H1 (cell line): ENCODE measurements at regions not wholly inside any gene's neighbourhood (a gene's known extent, or its start where the extent isn't known, plus 50 kb on each side); places are given as distances from the start of the nearest gene placed in this dataset.

Experiments
- CTCF ChIA-PET: fragments of 300-600 bp; sonication (Branson Sonifier 250); formaldehyde crosslinking; loops from one replicate; lab custom pipeline; 2021; ENCODE audit not compliant: partially characterized antibody; lab: Charles Lee
- POLR2A ChIA-PET: fragments of 300-600 bp; sonication (Branson Sonifier 250); formaldehyde crosslinking; loops from one replicate; lab custom pipeline; 2021; ENCODE audit warnings: inconsistent platforms; ENCODE audit not compliant: partially characterized antibody; lab: Charles Lee
- DNase-seq, 2 experiments: peaks; one replicate each; pipeline versions ENCODE4 v3.0.0 to v3.0.0-alpha.2; 2010 to 2022; ENCODE audit warnings: low spot score in 2 of 2, low read depth in 1 of 2, mixed read lengths in 1 of 2
- FAIRE-seq: peaks from 2 replicates; lab custom pipeline; 2011; peaks lifted over from hg19 to GRCh38; lab: Jason Lieb, UNC
- H2AFZ ChIP-seq: 2 replicates; pipeline ENCODE4 v1.8.1; 2012; ENCODE audit warnings: low read length, inconsistent platforms
- H2AK5ac ChIP-seq: 2 replicates; pipeline ENCODE4 v1.6.1; 2013; ENCODE audit warnings: low read depth, low read length
- H2BK120ac ChIP-seq: replicated peaks from 2 replicates; pipeline ENCODE3; 2013; ENCODE audit warnings: low read depth, low read length, inconsistent platforms
- H2BK12ac ChIP-seq: 2 replicates; pipeline ENCODE4 v1.6.1; 2013; ENCODE audit warnings: low read depth, low read length
- H2BK15ac ChIP-seq: 2 replicates; pipeline ENCODE4 v1.6.1; 2013; ENCODE audit warnings: low read length
- H2BK20ac ChIP-seq: 2 replicates; pipeline ENCODE4 v1.6.1; 2013; ENCODE audit warnings: low read length
- H2BK5ac ChIP-seq: 2 replicates; pipeline ENCODE4 v1.6.1; 2013; ENCODE audit warnings: low read depth, low read length
- H3K14ac ChIP-seq: 2 replicates; pipeline ENCODE4 v1.6.1; 2013; ENCODE audit warnings: inconsistent platforms; ENCODE audit not compliant: insufficient read length
- H3K18ac ChIP-seq: 2 replicates; pipeline ENCODE4 v1.6.1; 2013; ENCODE audit warnings: low read length; ENCODE audit errors: extremely low read depth
- H3K23ac ChIP-seq: 2 replicates; pipeline ENCODE4 v1.6.1; 2013; ENCODE audit warnings: inconsistent platforms; ENCODE audit not compliant: insufficient read length
- H3K23me2 ChIP-seq: 2 replicates; pipeline ENCODE4 v1.6.1; 2013; ENCODE audit warnings: low read depth, low read length
- H3K27ac ChIP-seq: 2 replicates; pipeline ENCODE4 v1.6.1; 2011; ENCODE audit warnings: low read depth, low read length, inconsistent platforms
- H3K27me3 ChIP-seq, 4 experiments: replicated peaks in 1 of 4; 1 replicate in 1 of 4; 2 replicates in 3 of 4; pipeline versions ENCODE4 v1.6.1 to v1.8.1; 2011 to 2013; ENCODE audit warnings: low read length in 3 of 4, mild to moderate bottlenecking in 3 of 4, inconsistent platforms in 2 of 4, mixed read lengths in 2 of 4, moderate library complexity in 1 of 4; ENCODE audit not compliant: control insufficient read depth in 3 of 4, insufficient read depth in 3 of 4; ENCODE audit errors: extremely low read depth in 1 of 4
- H3K36me3 ChIP-seq, 4 experiments: 2 replicates each; pipeline versions ENCODE4 v1.6.1 to v1.8.1; 2011 to 2013; ENCODE audit warnings: mild to moderate bottlenecking in 4 of 4, low read length in 3 of 4, moderate library complexity in 2 of 4, control low read depth in 1 of 4, inconsistent platforms in 1 of 4; ENCODE audit not compliant: insufficient read depth in 4 of 4, control insufficient read depth in 2 of 4
- H3K4ac ChIP-seq: replicated peaks from 2 replicates; pipeline ENCODE3; 2013; ENCODE audit warnings: low read length, low read depth, mixed read lengths, inconsistent platforms; ENCODE audit not compliant: insufficient read length
- H3K4me1 ChIP-seq, 4 experiments: replicated peaks in 1 of 4; 1 replicate in 1 of 4; 2 replicates in 3 of 4; pipeline versions ENCODE4 v1.6.1 to v1.8.1; 2011 to 2013; ENCODE audit warnings: low read length in 3 of 4, inconsistent platforms in 2 of 4, mixed read lengths in 1 of 4; ENCODE audit not compliant: insufficient read depth in 4 of 4, control insufficient read depth in 3 of 4
- H3K4me2 ChIP-seq, 2 experiments: 2 replicates each; pipeline versions ENCODE4 v1.6.1 to v1.8.1; 2011 to 2013; ENCODE audit warnings: low read depth in 2 of 2, low read length in 2 of 2, control low read depth in 1 of 2, inconsistent platforms in 1 of 2, mild to moderate bottlenecking in 1 of 2; ENCODE audit not compliant: insufficient read depth in 1 of 2
- H3K4me3 ChIP-seq, 4 experiments: fragments of 200-600, 300-600 bp in 1 of 4; sonication (generic), shearing (Covaris generic), sonication (Bioruptor Twin) in 1 of 4; 2 replicates each; pipeline versions ENCODE4 v1.5.1 to v1.8.1; 2011 to 2016; ENCODE audit warnings: low read length in 4 of 4, low read depth in 3 of 4, control low read depth in 2 of 4, inconsistent platforms in 2 of 4, mild to moderate bottlenecking in 2 of 4, mixed read lengths in 1 of 4, moderate library complexity in 1 of 4; ENCODE audit not compliant: insufficient read depth in 2 of 4; ENCODE audit errors: extremely low read depth in 1 of 4
- H3K56ac ChIP-seq: replicated peaks from 2 replicates; pipeline ENCODE3; 2013; ENCODE audit warnings: low read depth, mild to moderate bottlenecking, mixed read lengths, low read length, inconsistent platforms; ENCODE audit not compliant: insufficient read length
- H3K79me1 ChIP-seq: 2 replicates; pipeline ENCODE4 v1.6.1; 2013; ENCODE audit warnings: low read depth, low read length, control low read depth
- H3K79me2 ChIP-seq, 2 experiments: 2 replicates each; pipeline versions ENCODE4 v1.6.1 to v1.8.1; 2012 to 2013; ENCODE audit warnings: low read length in 2 of 2, mild to moderate bottlenecking in 2 of 2, inconsistent platforms in 1 of 2; ENCODE audit not compliant: insufficient read depth in 2 of 2, control insufficient read depth in 1 of 2
- H3K9ac ChIP-seq, 4 experiments: replicated peaks in 1 of 4; 1 replicate in 1 of 4; 2 replicates in 3 of 4; pipeline versions ENCODE4 v1.6.1 to v1.8.1; 2011 to 2013; ENCODE audit warnings: low read depth in 3 of 4, low read length in 3 of 4, control low read depth in 2 of 4, mild to moderate bottlenecking in 2 of 4, moderate library complexity in 2 of 4, inconsistent platforms in 1 of 4; ENCODE audit errors: extremely low read depth in 1 of 4
- H3K9me3 ChIP-seq, 2 experiments: 2 replicates each; pipeline versions ENCODE4 v1.6.1 to v1.8.1; 2012 to 2013; ENCODE audit warnings: mild to moderate bottlenecking in 2 of 2, moderate library complexity in 2 of 2, control low read depth in 1 of 2, inconsistent platforms in 1 of 2, low read depth in 1 of 2, low read length in 1 of 2, mixed read lengths in 1 of 2; ENCODE audit not compliant: insufficient read depth in 2 of 2
- H4K20me1 ChIP-seq, 2 experiments: replicated peaks in 1 of 2; 2 replicates each; pipeline versions ENCODE3 to v1.8.1; 2011 to 2013; ENCODE audit warnings: inconsistent platforms in 2 of 2, low read length in 2 of 2, mild to moderate bottlenecking in 1 of 2; ENCODE audit not compliant: insufficient read depth in 2 of 2, control insufficient read depth in 1 of 2
- H4K5ac ChIP-seq: 2 replicates; pipeline ENCODE4 v1.6.1; 2013; ENCODE audit warnings: low read length, low read depth, mixed read lengths, inconsistent platforms; ENCODE audit not compliant: insufficient read length
- H4K8ac ChIP-seq: 2 replicates; pipeline ENCODE4 v1.8.0; 2013; ENCODE audit warnings: mild to moderate bottlenecking, moderate library complexity, low read length, inconsistent platforms; ENCODE audit not compliant: insufficient read depth; ENCODE audit errors: extremely low read depth
- H4K91ac ChIP-seq: replicated peaks from 2 replicates; pipeline ENCODE3; 2013; ENCODE audit warnings: low read length, mixed read lengths, inconsistent platforms; ENCODE audit not compliant: insufficient read length
- BACH1 ChIP-seq: IDR thresholded peaks from 2 replicates; pipeline ENCODE4 v1.6.1; 2012; ENCODE audit warnings: low read length, improper control_type of control experiment
- BRCA1 ChIP-seq: IDR thresholded peaks from 2 replicates; pipeline ENCODE4 v1.6.1; 2012; ENCODE audit warnings: low read depth, low read length, improper control_type of control experiment
- CHD1 ChIP-seq: IDR thresholded peaks from 2 replicates; pipeline ENCODE4 v1.6.1; 2012; ENCODE audit warnings: low read depth, low read length, improper control_type of control experiment
- EGR1 ChIP-seq: IDR thresholded peaks from 2 replicates; pipeline ENCODE4 v1.6.1; 2011; ENCODE audit warnings: low read depth, low read length, borderline replicate concordance
- HDAC6 ChIP-seq: IDR thresholded peaks from one replicate; pipeline ENCODE4 v1.7.1; 2012; ENCODE audit warnings: low read depth, mild to moderate bottlenecking, inconsistent platforms, low read length, moderate library complexity
- JUN ChIP-seq: IDR thresholded peaks from 2 replicates; pipeline ENCODE4 v1.6.1; 2011; ENCODE audit warnings: low read depth, mild to moderate bottlenecking, improper control_type of control experiment, low read length
- NANOG ChIP-seq: IDR thresholded peaks from 2 replicates; pipeline ENCODE4 v1.6.1; 2011; ENCODE audit warnings: low read length, low read depth, mild to moderate bottlenecking, inconsistent platforms; ENCODE audit not compliant: insufficient read depth, poor library complexity, severe bottlenecking
- RNF2 ChIP-seq: fragments of 200-900, 300-1000 bp; sonication (generic); IDR thresholded peaks from 2 replicates; pipeline ENCODE4 v1.7.1; 2016; ENCODE audit warnings: borderline replicate concordance, low read depth, mild to moderate bottlenecking, antibody characterized with exemption, low read length; ENCODE audit not compliant: poor library complexity, severe bottlenecking; ENCODE audit errors: missing control alignments
- TCF12 ChIP-seq: IDR thresholded peaks from 2 replicates; pipeline ENCODE4 v1.6.1; 2011; ENCODE audit warnings: low read depth, mild to moderate bottlenecking, low read length
- ZNF274 ChIP-seq: IDR thresholded peaks from 2 replicates; pipeline ENCODE4 v1.7.0; 2012; ENCODE audit warnings: low read length, borderline replicate concordance; ENCODE audit errors: extremely low read depth
- WGBS, 2 experiments: shearing (Covaris generic) in 1 of 2; methylation state at CpG; one replicate each; pipeline versions ENCODE4 v1.1.6 to v1.1.7; 2013 to 2015; ENCODE audit warnings: low lambda C conversion rate in 2 of 2, mixed read lengths in 2 of 2, inconsistent platforms in 1 of 2, low coverage in 1 of 2, missing lambda C conversion rate in 1 of 2; ENCODE audit not compliant: insufficient replicate concordance in 2 of 2, insufficient coverage in 1 of 2, insufficient read length in 1 of 2; ENCODE audit errors: extremely low coverage in 1 of 2, missing lambda C conversion rate in 1 of 2; 5-methylcytosine and 5-hydroxymethylcytosine counted together
- TF ChIP-seq, protein P1 (sequence below): IDR thresholded peaks from 2 replicates; pipeline ENCODE4 v1.6.1; 2012; ENCODE audit warnings: low read length, inconsistent platforms

- H4K8ac ChIP-seq, result no peak overlapping the region
- H3K56ac ChIP-seq, result no peak overlapping the region
- no peaks in the 10 kb centered on the region for H3K36me3 ChIP-seq
- H4K91ac ChIP-seq, result no peak overlapping the region
- no peaks in the 10 kb centered on the region for H3K79me1 ChIP-seq
- H3K14ac ChIP-seq, result no peak overlapping the region
- no peaks in the 10 kb centered on the region for H3K4me1 ChIP-seq
- no peak overlapping the region for H3K4me2 ChIP-seq
- no peak overlapping the region for H2BK20ac ChIP-seq
- H3K27ac ChIP-seq, result no peak overlapping the region
- no peak overlapping the region for H2BK12ac ChIP-seq
- peaks cover 0 to 6% of the 10 kb centered on the region in 2 experiments; a peak in 1 of 4 replicates for H3K9me3 ChIP-seq
- H4K20me1 ChIP-seq, result no peaks in the 10 kb centered on the region
- TF ChIP-seq NANOG, result no peak
- no peak for TF ChIP-seq CHD1
- TF ChIP-seq BRCA1, result no peak
- TF ChIP-seq BACH1, result no peak
- TF ChIP-seq RNF2, result no peak
- TF ChIP-seq, protein P1, sequence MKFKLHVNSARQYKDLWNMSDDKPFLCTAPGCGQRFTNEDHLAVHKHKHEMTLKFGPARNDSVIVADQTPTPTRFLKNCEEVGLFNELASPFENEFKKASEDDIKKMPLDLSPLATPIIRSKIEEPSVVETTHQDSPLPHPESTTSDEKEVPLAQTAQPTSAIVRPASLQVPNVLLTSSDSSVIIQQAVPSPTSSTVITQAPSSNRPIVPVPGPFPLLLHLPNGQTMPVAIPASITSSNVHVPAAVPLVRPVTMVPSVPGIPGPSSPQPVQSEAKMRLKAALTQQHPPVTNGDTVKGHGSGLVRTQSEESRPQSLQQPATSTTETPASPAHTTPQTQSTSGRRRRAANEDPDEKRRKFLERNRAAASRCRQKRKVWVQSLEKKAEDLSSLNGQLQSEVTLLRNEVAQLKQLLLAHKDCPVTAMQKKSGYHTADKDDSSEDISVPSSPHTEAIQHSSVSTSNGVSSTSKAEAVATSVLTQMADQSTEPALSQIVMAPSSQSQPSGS, result no peak
- no peak for TF ChIP-seq HDAC6
- TF ChIP-seq ZNF274, result no peak
- no peak for TF ChIP-seq EGR1
- no peak for TF ChIP-seq TCF12
- TF ChIP-seq JUN, result no peak
- TF ChIP-seq, all 59 proteins: peak for 0
- Histone ChIP-seq H2BK120ac (no peak overlapping the region), H2BK5ac (no peak overlapping the region), H4K5ac (no peak overlapping the region), H3K23ac (no peak overlapping the region), H2AK5ac (no peak overlapping the region), H3K27me3 (peaks cover 0 to 2% (median 0%) of the 10 kb centered on the region in 4 experiments; a peak in 1 of 7 replicates), H2AFZ (no peak overlapping the region), H3K9ac (no peak overlapping the region), H3K79me2 (no peaks in the 10 kb centered on the region), H3K4me3 (no peak overlapping the region), H3K4ac (no peak overlapping the region), H2BK15ac (no peak overlapping the region), H3K23me2 (no peaks in the 10 kb centered on the region), H3K18ac (no peak overlapping the region)
- WGBS, 2 experiments, result 76% methylated on average over 1 of the region's 1 CpG; no CpG with 5 or more reads in 1 of the 2 experiments
- CTCF ChIA-PET, result interaction anchor here (0.6 to 1.5 kb wide), 2 partner anchors 17 to 123 kb away, joined by 3 to 5 read pairs; no protein-coding TSS in a partner anchor
- no peak for DNase-seq
- FAIRE-seq, result no peak
- POLR2A ChIA-PET, result no interaction called here
Measured at GRCh38 chr5:71821029-71821428, 102.0 kb downstream of the CARTPT start.
